ENCODE measurements at regions not wholly inside any gene's neighbourhood (a gene's known extent, or its start where the extent isn't known, plus 50 kb on each side); places are given as distances from the start of the nearest gene placed in this dataset.

- TF ChIP-seq EZH2 (IDR thresholded peaks at IDR 0.05; ENCODE audit: borderline replicate concordance, low read length) (no peak), CTCF (IDR thresholded peaks at IDR 0.05; ENCODE audit: low read length) (no peak)
- H3K27me3 ChIP-seq (ENCODE audit: insufficient read depth, low read length), result no peaks in the 10 kb centered on the region
- no peaks in the 10 kb centered on the region for H3K9me3 ChIP-seq (ENCODE audit: low read length)
- H3K79me2 ChIP-seq (ENCODE audit: insufficient read depth, low read length), result no peaks in the 10 kb centered on the region
- H3K4me2 ChIP-seq (ENCODE audit: low read length), result no peak overlapping the region
- no peaks in the 10 kb centered on the region for H3K36me3 ChIP-seq (ENCODE audit: insufficient read depth, low read length)
- no peak overlapping the region for H3K9ac ChIP-seq (ENCODE audit: low read length)
- H3K4me3 ChIP-seq (ENCODE audit: low read depth, low read length, poor library complexity, severe bottlenecking), result no peak overlapping the region
- no peaks in the 10 kb centered on the region for H3K9me2 ChIP-seq (ENCODE audit: low read depth, low read length)
- no peaks in the 10 kb centered on the region for H3F3A ChIP-seq (ENCODE audit: insufficient read depth, low read length)
- no peak overlapping the region for H3K27ac ChIP-seq (ENCODE audit: low read depth, low read length, poor library complexity, severe bottlenecking)
- H4K20me1 ChIP-seq (ENCODE audit: insufficient read depth, low read length), result no peaks in the 10 kb centered on the region
- no peak overlapping the region for H2AFZ ChIP-seq (ENCODE audit: low read length)
- no peaks in the 10 kb centered on the region for H3K4me1 ChIP-seq (ENCODE audit: insufficient read depth, low read length, severe bottlenecking)
Observed at GRCh38 chr2:150222379-150222778, 265.1 kb downstream of the RND3 start.

GRCh38 chr2:150219861-150220260 lies 267.6 kb downstream of the RND3 start:
- TF ChIP-seq CTCF (IDR thresholded peaks at IDR 0.05; ENCODE audit: low read length), result no peak
- no peak for TF ChIP-seq EZH2 (IDR thresholded peaks at IDR 0.05; ENCODE audit: borderline replicate concordance, low read length)
- Histone ChIP-seq H3K4me2 (ENCODE audit: low read length) (no peak overlapping the region), H3K9me2 (ENCODE audit: low read depth, low read length) (no peaks in the 10 kb centered on the region), H3K36me3 (ENCODE audit: insufficient read depth, low read length) (no peaks in the 10 kb centered on the region), H3K27ac (ENCODE audit: low read depth, low read length, poor library complexity, severe bottlenecking) (no peak overlapping the region), H2AFZ (ENCODE audit: low read length) (no peak overlapping the region), H3K4me1 (ENCODE audit: insufficient read depth, low read length, severe bottlenecking) (no peaks in the 10 kb centered on the region), H3K9ac (ENCODE audit: low read length) (no peak overlapping the region), H3F3A (ENCODE audit: insufficient read depth, low read length) (no peaks in the 10 kb centered on the region), H4K20me1 (ENCODE audit: insufficient read depth, low read length) (no peaks in the 10 kb centered on the region), H3K9me3 (ENCODE audit: low read length) (no peaks in the 10 kb centered on the region), H3K79me2 (ENCODE audit: insufficient read depth, low read length) (no peaks in the 10 kb centered on the region), H3K4me3 (ENCODE audit: low read depth, low read length, poor library complexity, severe bottlenecking) (no peak overlapping the region), H3K27me3 (ENCODE audit: insufficient read depth, low read length) (no peaks in the 10 kb centered on the region)

GRCh38 chr2:150215041-150215440 lies 272.4 kb downstream of the RND3 start:
- no peak for TF ChIP-seq CTCF (IDR thresholded peaks at IDR 0.05; ENCODE audit: low read length)
- no peak for TF ChIP-seq EZH2 (IDR thresholded peaks at IDR 0.05; ENCODE audit: borderline replicate concordance, low read length)
- H3K9me2 ChIP-seq (ENCODE audit: low read depth, low read length), result no peaks in the 10 kb centered on the region
- H3F3A ChIP-seq (ENCODE audit: insufficient read depth, low read length), result no peaks in the 10 kb centered on the region
- no peak overlapping the region for H3K4me3 ChIP-seq (ENCODE audit: low read depth, low read length, poor library complexity, severe bottlenecking)
- no peak overlapping the region for H3K9ac ChIP-seq (ENCODE audit: low read length)
- H3K4me1 ChIP-seq (ENCODE audit: insufficient read depth, low read length, severe bottlenecking), result no peaks in the 10 kb centered on the region
- no peaks in the 10 kb centered on the region for H3K36me3 ChIP-seq (ENCODE audit: insufficient read depth, low read length)
- no peaks in the 10 kb centered on the region for H3K79me2 ChIP-seq (ENCODE audit: insufficient read depth, low read length)
- no peak overlapping the region for H3K4me2 ChIP-seq (ENCODE audit: low read length)
- H3K27me3 ChIP-seq (ENCODE audit: insufficient read depth, low read length), result no peaks in the 10 kb centered on the region
- H3K9me3 ChIP-seq (ENCODE audit: low read length), result no peaks in the 10 kb centered on the region
- no peaks in the 10 kb centered on the region for H4K20me1 ChIP-seq (ENCODE audit: insufficient read depth, low read length)
- H2AFZ ChIP-seq (ENCODE audit: low read length), result no peak overlapping the region
- H3K27ac ChIP-seq (ENCODE audit: low read depth, low read length, poor library complexity, severe bottlenecking), result no peak overlapping the region
